SU-DHL-6 (cell line): ENCODE measurements at regions not wholly inside any gene's neighbourhood (a gene's known extent, or its start where the extent isn't known, plus 50 kb on each side); places are given as distances from the start of the nearest gene placed in this dataset.

ENCODE experiments used
- H2AFZ ChIP-seq: fragments of 200-600 bp; sonication (generic); 2 replicates; pipeline ENCODE4 v1.6.1; 2014; ENCODE audit warnings: low read depth, mild to moderate bottlenecking, moderate library complexity, mixed read lengths, antibody characterized with exemption, low read length; ENCODE audit not compliant: severe bottlenecking
- H3F3A ChIP-seq: fragments of 200-600 bp; shearing (Covaris generic); 2 replicates; pipeline ENCODE4 v1.6.0; 2016; ENCODE audit warnings: antibody characterized with exemption, mild to moderate bottlenecking; ENCODE audit not compliant: insufficient read depth
- H3K27ac ChIP-seq: fragments of 200-600 bp; sonication (generic); 2 replicates; pipeline ENCODE4 v1.5.1; 2016; ENCODE audit warnings: low read depth, mild to moderate bottlenecking, low read length, moderate library complexity, mixed read lengths
- H3K27me3 ChIP-seq: fragments of 200-600 bp; sonication (generic), shearing (Covaris generic); 2 replicates; pipeline ENCODE4 v1.6.0; 2014; ENCODE audit warnings: mild to moderate bottlenecking, low read length
- H3K36me3 ChIP-seq: fragments of 200-600 bp; sonication (generic); 2 replicates; pipeline ENCODE4 v1.6.1; 2014; ENCODE audit warnings: mild to moderate bottlenecking, low read length, mixed read lengths
- H3K4me2 ChIP-seq: fragments of 300-600, 200-600 bp; shearing (Covaris generic), sonication (generic); 2 replicates; pipeline ENCODE4 v1.6.0; 2014; ENCODE audit warnings: low read length, low read depth, mild to moderate bottlenecking; ENCODE audit not compliant: poor library complexity, severe bottlenecking
- H3K4me3 ChIP-seq: fragments of 200-600 bp; sonication (generic); 2 replicates; pipeline ENCODE4 v1.5.1; 2014; ENCODE audit warnings: antibody characterized with exemption, low read length, mild to moderate bottlenecking, mixed read lengths; ENCODE audit not compliant: insufficient read depth, poor library complexity, severe bottlenecking
- H3K79me2 ChIP-seq: fragments of 200-600 bp; sonication (generic); 2 replicates; pipeline ENCODE4 v1.6.1; 2014; ENCODE audit warnings: mild to moderate bottlenecking, low read length, moderate library complexity; ENCODE audit not compliant: insufficient read depth
- H3K9ac ChIP-seq: fragments of 200-600 bp; sonication (generic); 2 replicates; pipeline ENCODE4 v1.7.0; 2014; ENCODE audit warnings: mild to moderate bottlenecking, low read length
- H3K9me2 ChIP-seq: fragments of 200-600 bp; sonication (generic); replicated peaks from 2 replicates; pipeline ENCODE4 v1.6.1; 2014; ENCODE audit warnings: low read length; ENCODE audit not compliant: insufficient read depth
- H3K9me3 ChIP-seq: fragments of 200-600 bp; sonication (generic); 2 replicates; pipeline ENCODE4 v1.6.1; 2014; ENCODE audit warnings: low read length, mixed read lengths; ENCODE audit not compliant: insufficient read depth
- H4K20me1 ChIP-seq: fragments of 200-600 bp; sonication (generic); 2 replicates; pipeline ENCODE4 v1.6.1; 2014; ENCODE audit warnings: low read depth, mild to moderate bottlenecking, antibody characterized with exemption, low read length, moderate library complexity, mixed read lengths
- CTCF ChIP-seq: fragments of 200-600 bp; sonication (generic); IDR thresholded peaks from one replicate; pipeline ENCODE4 v1.5.1; 2017; ENCODE audit warnings: antibody characterized with exemption, mild to moderate bottlenecking, low read length, moderate library complexity; ENCODE audit not compliant: insufficient read depth, poor library complexity, severe bottlenecking
- EZH2phosphoT487 ChIP-seq: fragments of 200-600 bp; sonication (generic), shearing (Covaris generic); conservative IDR thresholded peaks from 2 replicates; pipeline ENCODE4 v1.6.1; 2018; ENCODE audit warnings: mild to moderate bottlenecking, antibody characterized with exemption, low read length, moderate library complexity, mixed read lengths

DNA sequence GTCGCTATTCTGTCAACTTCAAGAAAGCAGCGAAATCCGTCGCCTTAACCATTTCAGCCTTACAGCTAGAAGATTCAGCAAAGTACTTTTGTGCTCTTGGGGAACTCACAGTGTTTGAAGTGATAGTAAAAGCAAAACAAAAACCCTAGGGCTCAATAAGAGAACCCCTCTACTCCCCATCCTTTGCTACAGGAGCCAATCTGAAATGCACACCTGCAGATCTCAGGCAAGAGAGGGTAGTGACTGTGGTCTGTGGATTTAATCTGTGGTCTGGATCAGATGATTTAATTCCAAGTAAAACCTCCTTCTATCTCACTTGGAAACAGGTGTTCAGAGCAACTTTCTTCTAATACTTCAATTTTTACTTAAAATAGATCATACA, 422.9 kb upstream of the OR4E1 start:
- Histone ChIP-seq H2AFZ (no peak overlapping the region), H3K4me3 (no peak overlapping the region), H4K20me1 (no peaks in the 10 kb centered on the region), H3K27ac (no peak overlapping the region), H3K4me2 (no peak overlapping the region), H3K36me3 (no peaks in the 10 kb centered on the region), H3F3A (no peaks in the 10 kb centered on the region), H3K9me3 (no peaks in the 10 kb centered on the region), H3K27me3 (no peaks in the 10 kb centered on the region), H3K9ac (no peak overlapping the region), H3K9me2 (no peaks in the 10 kb centered on the region), H3K79me2 (no peaks in the 10 kb centered on the region)
- TF ChIP-seq EZH2phosphoT487 (no peak), CTCF (no peak)

DNA sequence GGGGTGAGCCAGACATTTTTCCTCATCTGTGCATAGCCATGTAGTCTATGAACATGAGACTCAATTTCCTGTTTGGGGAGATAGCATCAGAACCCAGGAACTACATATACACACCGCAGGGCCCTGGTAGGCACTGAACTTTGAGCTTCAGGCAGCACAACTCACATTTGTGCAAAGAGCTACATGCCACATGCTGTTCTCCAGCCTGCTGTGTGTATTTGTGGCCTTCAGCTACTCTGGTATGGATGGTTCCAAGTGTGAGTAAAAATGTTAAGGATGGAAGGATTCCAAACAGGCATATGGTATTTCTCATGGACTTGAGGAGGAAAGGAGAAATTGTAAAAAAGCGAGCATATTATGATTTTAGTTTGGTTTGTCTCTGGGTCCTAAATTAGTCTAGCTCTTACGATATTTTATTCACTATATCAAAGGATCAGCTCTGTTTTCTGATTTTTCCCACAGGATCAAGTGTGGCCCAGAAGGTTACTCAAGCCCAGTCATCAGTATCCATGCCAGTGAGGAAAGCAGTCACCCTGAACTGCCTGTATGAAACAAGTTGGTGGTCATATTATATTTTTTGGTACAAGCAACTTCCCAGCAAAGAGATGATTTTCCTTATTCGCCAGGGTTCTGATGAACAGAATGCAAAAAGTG, 422.4 kb upstream of the OR4E1 start:
- H3K27me3 ChIP-seq = no peaks in the 10 kb centered on the region
- no peaks in the 10 kb centered on the region for H4K20me1 ChIP-seq

DNA sequence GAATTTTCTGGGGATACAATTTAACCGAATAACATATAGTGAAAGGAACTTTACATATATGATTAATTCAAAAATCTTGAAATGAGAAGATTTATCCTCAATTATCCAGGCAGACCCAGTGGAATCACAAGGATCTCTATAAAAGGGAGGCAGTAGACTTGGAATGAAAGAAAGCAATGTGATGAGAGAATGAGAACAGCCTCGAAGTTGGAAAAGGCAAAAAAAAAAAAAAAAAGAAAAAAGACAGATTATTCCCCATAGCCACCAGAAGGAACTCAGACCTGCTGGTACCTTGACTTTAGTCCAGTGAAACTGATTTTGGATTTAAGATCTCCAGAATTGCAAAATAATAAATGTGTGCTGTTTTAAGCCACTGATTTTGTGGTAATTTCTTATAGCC, 416.3 kb upstream of the OR4E1 start:
- Histone ChIP-seq H3K79me2 (no peaks in the 10 kb centered on the region), H3F3A (no peaks in the 10 kb centered on the region), H2AFZ (no peak overlapping the region), H3K9me3 (no peaks in the 10 kb centered on the region), H4K20me1 (no peaks in the 10 kb centered on the region), H3K9me2 (no peaks in the 10 kb centered on the region), H3K27me3 (no peaks in the 10 kb centered on the region), H3K9ac (no peak overlapping the region), H3K4me3 (no peak overlapping the region), H3K36me3 (no peaks in the 10 kb centered on the region), H3K27ac (no peak overlapping the region), H3K4me2 (no peak overlapping the region)
- no peak for TF ChIP-seq CTCF
- TF ChIP-seq EZH2phosphoT487 = no peak

More for the DNA sequence above, 422.4 kb upstream of the OR4E1 start:
- no peaks in the 10 kb centered on the region for H3K79me2 ChIP-seq
- no peaks in the 10 kb centered on the region for H3K9me3 ChIP-seq
- no peak for TF ChIP-seq CTCF
- TF ChIP-seq EZH2phosphoT487 = no peak
- H3K9ac ChIP-seq = no peak overlapping the region
- H3K27ac ChIP-seq = no peak overlapping the region
- H3F3A ChIP-seq = no peaks in the 10 kb centered on the region
- H3K4me3 ChIP-seq = no peak overlapping the region
- no peaks in the 10 kb centered on the region for H3K9me2 ChIP-seq
- H2AFZ ChIP-seq = no peak overlapping the region
- H3K4me2 ChIP-seq = no peak overlapping the region
- H3K36me3 ChIP-seq = no peaks in the 10 kb centered on the region
